GM12892 (cell line): ENCODE measurements at regions not wholly inside any gene's neighbourhood (a gene's known extent, or its start where the extent isn't known, plus 50 kb on each side); places are given as distances from the start of the nearest gene placed in this dataset.
"Not testable (repeated sequence)": the region's sequence is repeated elsewhere in the genome, so short reads cannot be mapped to it uniquely, and the experiment has no call there.

Source experiments
- POLR2A ChIP-seq: IDR thresholded peaks from 2 replicates; pipeline ENCODE4 v1.6.1; 2011; ENCODE audit warnings: low read depth, low read length, control low read depth
- POLR2AphosphoS5 ChIP-seq: IDR thresholded peaks from 2 replicates; pipeline ENCODE4 v1.6.1; 2011; ENCODE audit warnings: low read depth, low read length, control low read depth
- TAF1 ChIP-seq: IDR thresholded peaks from 2 replicates; pipeline ENCODE4 v1.6.1; 2011; ENCODE audit warnings: low read depth, mild to moderate bottlenecking, control low read depth, low read length, borderline replicate concordance

DNA sequence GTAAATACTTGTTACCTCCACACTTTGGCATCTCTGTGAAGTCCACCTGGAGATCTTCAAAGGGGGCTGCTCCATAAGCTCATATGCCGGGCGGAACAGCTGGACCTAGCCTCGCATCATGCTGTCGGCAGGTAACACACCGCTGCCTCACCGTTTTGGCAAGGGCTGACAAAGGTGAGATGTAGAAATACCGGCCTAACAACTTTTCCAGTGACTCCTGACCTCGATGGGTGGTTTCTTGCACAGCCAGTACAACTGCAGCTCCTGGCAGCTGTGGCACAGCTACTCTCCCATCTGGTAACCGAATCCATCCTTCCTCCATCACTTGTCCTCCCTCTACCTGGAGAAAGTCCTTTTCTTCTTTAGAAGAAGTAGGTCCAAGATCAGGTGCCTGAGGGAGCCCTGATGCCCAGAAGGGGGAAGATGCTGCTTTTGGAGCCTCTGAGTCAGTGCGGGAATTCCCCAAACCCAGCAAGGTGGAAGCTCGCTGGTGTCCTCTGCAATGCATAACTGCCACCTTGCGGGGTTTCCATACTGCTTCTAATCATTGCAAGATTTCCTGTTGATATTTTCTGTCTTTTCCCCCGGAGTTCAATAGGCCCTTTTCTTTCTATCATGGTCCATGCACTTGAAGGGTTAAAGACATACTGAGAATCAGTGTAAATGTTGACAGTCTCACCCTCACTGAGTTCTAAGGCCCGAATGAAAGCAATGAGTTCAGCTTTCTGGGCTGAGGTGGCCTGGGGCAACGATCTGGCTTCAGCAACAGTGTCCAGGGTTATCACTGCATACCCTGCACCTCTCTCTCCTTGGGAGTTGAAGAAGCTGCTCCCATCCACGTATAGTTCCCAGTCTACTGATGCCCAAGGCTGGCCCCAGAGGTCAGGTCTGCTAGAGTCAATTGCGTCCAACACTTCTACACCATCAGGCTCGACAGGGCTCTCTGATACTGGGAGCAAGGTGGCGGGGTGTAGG, 52.9 kb upstream of the ALDH3B2 start:
- TF ChIP-seq POLR2A, POLR2AphosphoS5, TAF1: not testable (repeated sequence)
